ENCODE measurements at regions not wholly inside any gene's neighbourhood (a gene's known extent, or its start where the extent isn't known, plus 50 kb on each side); places are given as distances from the start of the nearest gene placed in this dataset.

- no peaks in the 10 kb centered on the region for H3K27me3 ChIP-seq
- WGBS: 64% methylated on average over 10 of the region's 10 CpGs
Measured at GRCh38 chr4:164700471-164700870, 53.5 kb upstream of the SMIM31 start.

GRCh38 chr4:164701665-164702064 is 52.3 kb upstream of the SMIM31 start:
- Histone ChIP-seq H3K27ac (no peak overlapping the region), H3K36me3 (no peaks in the 10 kb centered on the region), H3K4me3 (no peak overlapping the region), H3K9me3 (no peaks in the 10 kb centered on the region), H3K4me1 (no peaks in the 10 kb centered on the region), H3K27me3 (no peaks in the 10 kb centered on the region)
- TF ChIP-seq EP300 (IDR thresholded peaks at IDR 0.05) (no peak), POLR2A (IDR thresholded peaks at IDR 0.05) (no peak), CTCF (IDR thresholded peaks at IDR 0.05) (no peak), POLR2AphosphoS5 (IDR thresholded peaks at IDR 0.05) (no peak)
- DNase-seq (ENCODE audit: low spot score in 2 of 2): no peak
- 58% methylated on average over 4 of the region's 4 CpGs for WGBS

More at GRCh38 chr4:164700471-164700870, 53.5 kb upstream of the SMIM31 start:
- no peaks in the 10 kb centered on the region for H3K9me3 ChIP-seq
- H3K27ac ChIP-seq: no peak overlapping the region
- H3K4me1 ChIP-seq: no peaks in the 10 kb centered on the region
- H3K36me3 ChIP-seq: no peaks in the 10 kb centered on the region
- DNase-seq (ENCODE audit: low spot score in 2 of 2): no peak
- H3K4me3 ChIP-seq: no peak overlapping the region
- no peak for TF ChIP-seq EP300 (IDR thresholded peaks at IDR 0.05)
- TF ChIP-seq POLR2A (IDR thresholded peaks at IDR 0.05): no peak
- TF ChIP-seq POLR2AphosphoS5 (IDR thresholded peaks at IDR 0.05): no peak
- no peak for TF ChIP-seq CTCF (IDR thresholded peaks at IDR 0.05)

Measured in suprapubic skin (tissue), 4 donors.